ENCODE measurements at regions not wholly inside any gene's neighbourhood (a gene's known extent, or its start where the extent isn't known, plus 50 kb on each side); places are given as distances from the start of the nearest gene placed in this dataset.

GRCh38 chr6:46072866-46073265, 56.9 kb upstream of the ENPP4 start:
- DNase-seq = peak; percentile 12

GRCh38 chr6:46078294-46078693, 51.5 kb upstream of the ENPP4 start:
- no peak for DNase-seq

GRCh38 chr6:46079061-46079460, 50.7 kb upstream of the ENPP4 start:
- DNase-seq = no peak

Measured in kidney glomerular epithelial cell (primary cell).